ENCODE measurements at regions not wholly inside any gene's neighbourhood (a gene's known extent, or its start where the extent isn't known, plus 50 kb on each side); places are given as distances from the start of the nearest gene placed in this dataset.

GRCh38 chr2:78782196-78782595 is 243.3 kb upstream of the REG3G start:
- TF ChIP-seq POLR2A (IDR thresholded peaks at IDR 0.05) (no peak), CTCF (IDR thresholded peaks at IDR 0.05) (no peak), POLR2AphosphoS5 (IDR thresholded peaks at IDR 0.05; ENCODE audit: insufficient read depth in 1 of 2, low read depth in 1 of 2) (no peak)

All from vagina (tissue), 2 donors.